ENCODE measurements at regions not wholly inside any gene's neighbourhood (a gene's known extent, or its start where the extent isn't known, plus 50 kb on each side); places are given as distances from the start of the nearest gene placed in this dataset.

- no peak for TF ChIP-seq CTCF (IDR thresholded peaks at IDR 0.05)
- TF ChIP-seq EZH2 (IDR thresholded peaks at IDR 0.05; ENCODE audit: borderline replicate concordance, insufficient read depth, low read depth, low read length, poor library complexity, severe bottlenecking), result no peak
Observed at GRCh38 chr7:19869979-19870378, 96.6 kb upstream of the TMEM196 start.
